ENCODE measurements at regions not wholly inside any gene's neighbourhood (a gene's known extent, or its start where the extent isn't known, plus 50 kb on each side); places are given as distances from the start of the nearest gene placed in this dataset.
"Not testable (repeated sequence)": the region's sequence is repeated elsewhere in the genome, so short reads cannot be mapped to it uniquely, and the experiment has no call there.

DNA sequence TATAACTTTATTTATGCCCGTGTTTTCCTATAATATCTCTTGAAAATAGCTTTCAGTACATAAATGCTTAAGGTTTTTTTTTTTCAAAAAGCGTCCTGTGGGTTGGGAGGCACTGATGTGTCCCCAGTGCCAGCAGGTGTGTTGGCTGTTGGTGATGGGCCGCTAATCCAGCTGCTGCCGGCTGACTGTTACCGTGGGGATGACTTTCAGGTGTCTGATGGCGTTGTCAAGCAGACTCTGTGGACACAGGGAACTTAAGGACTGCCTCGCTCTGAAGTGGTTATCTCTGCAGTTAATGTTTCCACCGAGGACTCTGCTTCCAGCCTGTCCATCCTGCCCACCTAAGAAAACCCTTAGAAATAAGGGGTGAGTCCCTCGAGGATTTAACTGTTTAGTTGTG is 94.5 kb downstream of the ANKRD10 start:
- no peak overlapping the region for H3K4me3 Mint-ChIP-seq
- TF ChIP-seq, protein P1, sequence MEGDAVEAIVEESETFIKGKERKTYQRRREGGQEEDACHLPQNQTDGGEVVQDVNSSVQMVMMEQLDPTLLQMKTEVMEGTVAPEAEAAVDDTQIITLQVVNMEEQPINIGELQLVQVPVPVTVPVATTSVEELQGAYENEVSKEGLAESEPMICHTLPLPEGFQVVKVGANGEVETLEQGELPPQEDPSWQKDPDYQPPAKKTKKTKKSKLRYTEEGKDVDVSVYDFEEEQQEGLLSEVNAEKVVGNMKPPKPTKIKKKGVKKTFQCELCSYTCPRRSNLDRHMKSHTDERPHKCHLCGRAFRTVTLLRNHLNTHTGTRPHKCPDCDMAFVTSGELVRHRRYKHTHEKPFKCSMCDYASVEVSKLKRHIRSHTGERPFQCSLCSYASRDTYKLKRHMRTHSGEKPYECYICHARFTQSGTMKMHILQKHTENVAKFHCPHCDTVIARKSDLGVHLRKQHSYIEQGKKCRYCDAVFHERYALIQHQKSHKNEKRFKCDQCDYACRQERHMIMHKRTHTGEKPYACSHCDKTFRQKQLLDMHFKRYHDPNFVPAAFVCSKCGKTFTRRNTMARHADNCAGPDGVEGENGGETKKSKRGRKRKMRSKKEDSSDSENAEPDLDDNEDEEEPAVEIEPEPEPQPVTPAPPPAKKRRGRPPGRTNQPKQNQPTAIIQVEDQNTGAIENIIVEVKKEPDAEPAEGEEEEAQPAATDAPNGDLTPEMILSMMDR (conservative IDR thresholded peaks at IDR 0.05), result no peak
- H3K36me3 Mint-ChIP-seq, result no peaks in the 10 kb centered on the region

DNA sequence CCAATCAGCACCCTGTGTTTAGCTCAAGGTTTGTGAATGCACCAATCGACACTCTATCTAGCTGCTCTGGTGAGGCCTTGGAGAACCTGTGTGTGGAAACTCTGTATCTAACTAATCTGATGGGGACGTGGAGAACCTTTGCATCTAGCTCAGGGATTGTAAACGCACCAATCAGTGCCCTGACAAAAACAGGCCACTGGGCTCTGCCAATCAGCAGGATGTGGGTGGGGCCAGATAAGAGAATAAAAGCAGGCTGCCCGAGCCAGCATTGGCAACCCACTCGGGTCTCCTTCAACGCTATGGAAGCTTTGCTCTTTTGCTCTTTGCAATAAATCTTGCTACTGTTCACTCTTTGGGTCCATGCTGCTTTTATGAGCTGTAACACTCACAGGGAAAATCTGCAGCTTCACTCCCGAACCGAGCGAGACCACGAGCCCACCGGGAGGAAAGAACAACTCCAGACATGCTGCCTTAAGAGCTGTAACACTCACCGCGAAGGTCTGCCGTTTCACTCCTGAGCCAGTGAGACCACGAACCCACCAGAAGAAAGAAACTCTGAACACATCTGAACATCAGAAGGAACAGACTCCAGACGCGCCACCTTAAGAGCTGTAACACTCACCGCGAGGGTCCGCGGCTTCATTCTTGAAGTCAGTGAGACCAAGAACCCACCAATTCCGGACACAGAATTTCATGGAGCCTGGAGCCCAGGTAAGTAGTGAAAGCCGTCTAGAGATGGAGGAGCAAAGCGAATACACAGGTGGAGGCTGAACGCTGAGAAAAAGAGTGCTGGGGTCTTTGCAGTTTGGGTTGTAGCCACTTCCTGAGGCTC is 92.8 kb downstream of the ANKRD10 start:
- DNase-seq (ENCODE audit: extremely low spot score, unreplicated experiment); H3K27me3 Mint-ChIP-seq; H3K4me1 Mint-ChIP-seq (ENCODE audit: unreplicated experiment); H3K27ac Mint-ChIP-seq; H3K4me3 Mint-ChIP-seq; H3K36me3 Mint-ChIP-seq; H3K9me3 Mint-ChIP-seq: not testable (repeated sequence)

More for the DNA sequence above, 94.5 kb downstream of the ANKRD10 start:
- H3K27ac Mint-ChIP-seq, result no peak overlapping the region
- no peaks in the 10 kb centered on the region for H3K9me3 Mint-ChIP-seq
- H3K27me3 Mint-ChIP-seq, result no peaks in the 10 kb centered on the region
- peaks cover 11% of the 10 kb centered on the region for H3K4me1 Mint-ChIP-seq (ENCODE audit: unreplicated experiment)
- DNase-seq (ENCODE audit: extremely low spot score, unreplicated experiment), result no peak

DNA sequence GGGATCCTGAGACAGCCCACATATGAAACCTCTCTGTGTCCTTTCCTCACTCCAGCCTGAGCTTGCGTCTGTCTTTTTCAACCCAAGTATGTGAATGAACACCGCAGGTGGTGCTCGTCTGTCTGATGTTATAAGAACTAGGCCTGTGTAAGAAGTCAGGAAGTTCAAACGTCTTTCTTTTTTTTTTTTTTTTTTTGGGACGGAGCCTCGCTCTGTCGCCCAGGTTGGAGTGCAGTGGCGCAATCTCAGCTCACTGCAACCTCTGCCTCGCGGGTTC is 92.3 kb downstream of the ANKRD10 start:
- TF ChIP-seq, protein P1 (conservative IDR thresholded peaks at IDR 0.05), result no peak
- H3K27ac Mint-ChIP-seq, result no peak overlapping the region
- no peaks in the 10 kb centered on the region for H3K36me3 Mint-ChIP-seq

DNA sequence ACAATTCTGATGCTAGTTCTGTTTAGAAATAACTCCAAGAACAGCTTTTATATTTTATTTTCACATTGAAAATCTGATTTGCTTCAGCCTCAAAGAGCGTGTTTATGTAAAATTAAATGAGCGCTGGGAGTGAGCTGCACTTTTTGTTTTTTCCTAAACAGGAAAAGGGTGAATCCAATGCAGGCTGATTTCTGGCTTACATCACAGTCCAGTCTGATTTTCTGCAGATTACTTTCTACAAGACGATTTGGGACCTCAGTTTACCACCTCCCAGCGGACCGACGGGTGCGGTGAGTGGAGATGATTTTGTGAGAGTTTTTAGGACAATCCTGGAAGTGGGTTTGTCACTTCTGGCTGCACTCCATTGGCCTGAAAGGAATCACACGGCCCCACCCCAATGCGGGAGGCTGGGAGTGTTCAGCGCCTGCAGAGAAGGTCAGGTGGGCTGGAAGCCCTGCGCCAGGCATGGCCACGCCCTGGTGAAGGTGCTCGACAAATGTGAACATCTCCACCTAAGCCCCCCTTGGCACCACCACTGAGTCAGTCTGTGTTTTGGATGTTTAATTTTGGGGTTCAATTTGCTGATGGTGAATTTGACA is 90.1 kb downstream of the ANKRD10 start:
- H3K27me3 Mint-ChIP-seq, result peaks cover 8% of the 10 kb centered on the region
- TF ChIP-seq, protein P1 (conservative IDR thresholded peaks at IDR 0.05), result no peak
- no peaks in the 10 kb centered on the region for H3K4me1 Mint-ChIP-seq (ENCODE audit: unreplicated experiment)
- no peak for DNase-seq (ENCODE audit: extremely low spot score, unreplicated experiment)
- H3K36me3 Mint-ChIP-seq, result no peaks in the 10 kb centered on the region
- H3K27ac Mint-ChIP-seq, result no peak overlapping the region
- no peak overlapping the region for H3K4me3 Mint-ChIP-seq
- no peaks in the 10 kb centered on the region for H3K9me3 Mint-ChIP-seq

More for the DNA sequence above, 92.3 kb downstream of the ANKRD10 start:
- Mint-ChIP-seq H3K4me1 (ENCODE audit: unreplicated experiment) (peaks cover 6% of the 10 kb centered on the region), H3K27me3 (no peaks in the 10 kb centered on the region), H3K4me3 (no peak overlapping the region), H3K9me3 (no peaks in the 10 kb centered on the region)
- DNase-seq (ENCODE audit: extremely low spot score, unreplicated experiment), result no peak

DNA sequence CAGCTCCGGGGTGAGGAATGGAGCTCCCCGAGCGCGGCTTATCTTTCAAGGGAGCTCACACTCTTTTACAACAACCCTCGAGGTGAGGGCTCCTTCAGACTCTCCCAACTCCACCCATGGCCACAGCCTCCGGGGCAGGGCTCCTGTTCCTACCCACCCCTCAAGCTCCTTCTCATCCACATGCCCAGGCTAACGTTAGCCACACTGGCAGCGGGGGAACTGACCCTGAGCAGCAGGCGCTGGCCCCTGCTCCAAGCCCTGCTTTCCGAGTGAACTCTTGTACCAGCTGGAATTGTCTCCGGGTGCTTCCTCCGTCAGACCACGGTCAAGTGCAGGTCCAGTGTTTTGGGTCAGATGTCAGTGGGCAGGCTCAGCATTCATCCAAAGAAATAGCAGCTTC is 89.4 kb downstream of the ANKRD10 start:
- no peak overlapping the region for H3K27ac Mint-ChIP-seq
- H3K9me3 Mint-ChIP-seq, result no peaks in the 10 kb centered on the region
- no peaks in the 10 kb centered on the region for H3K36me3 Mint-ChIP-seq
- no peak for DNase-seq (ENCODE audit: extremely low spot score, unreplicated experiment)
- H3K4me3 Mint-ChIP-seq, result no peak overlapping the region
- TF ChIP-seq, protein P1 (conservative IDR thresholded peaks at IDR 0.05), result no peak
- H3K4me1 Mint-ChIP-seq (ENCODE audit: unreplicated experiment), result no peaks in the 10 kb centered on the region
- H3K27me3 Mint-ChIP-seq, result peaks cover 8% of the 10 kb centered on the region

DNA sequence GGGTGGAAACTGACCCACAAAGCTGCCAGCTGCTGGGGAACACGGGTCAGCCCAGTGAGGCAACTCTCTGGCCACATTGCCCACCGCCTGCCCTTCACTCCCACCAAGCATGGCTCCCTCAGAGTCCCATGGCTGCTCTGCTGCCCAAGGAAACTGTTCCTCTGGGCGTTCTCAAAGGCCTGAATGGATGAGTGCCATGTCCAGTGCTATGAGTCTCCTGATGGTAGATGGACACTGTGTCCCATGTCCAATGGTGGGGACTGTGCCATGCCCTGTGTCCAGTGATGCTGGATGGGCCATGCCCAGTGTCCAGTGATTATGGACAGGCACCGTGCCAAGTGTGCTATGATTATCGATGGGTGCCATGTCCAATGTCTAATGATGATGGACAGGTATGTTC is 88.8 kb downstream of the ANKRD10 start:
- Mint-ChIP-seq H3K9me3 (no peaks in the 10 kb centered on the region), H3K27me3 (peaks cover 12% of the 10 kb centered on the region), H3K4me3 (no peak overlapping the region), H3K27ac (no peak overlapping the region), H3K4me1 (ENCODE audit: unreplicated experiment) (no peaks in the 10 kb centered on the region), H3K36me3 (no peaks in the 10 kb centered on the region)
- TF ChIP-seq, protein P1 (conservative IDR thresholded peaks at IDR 0.05), result no peak
- no peak for DNase-seq (ENCODE audit: extremely low spot score, unreplicated experiment)

Data from type B pancreatic cell (in vitro differentiated cells).